HFFc6 (cell line): ENCODE measurements at regions not wholly inside any gene's neighbourhood (a gene's known extent, or its start where the extent isn't known, plus 50 kb on each side); places are given as distances from the start of the nearest gene placed in this dataset.

ENCODE experiments used
- DNase-seq: peaks from one replicate; pipeline ENCODE4 v3.0.0-alpha.2; 2018
- H3K27ac Mint-ChIP-seq: 2 replicates; pipeline ENCODE4 v1.8.0; 2020; ENCODE audit warnings: mild to moderate bottlenecking, mixed read lengths
- H3K27me3 Mint-ChIP-seq: 2 replicates; pipeline ENCODE4 v1.8.0; 2021; ENCODE audit warnings: mild to moderate bottlenecking, moderate library complexity, mixed read lengths; ENCODE audit not compliant: insufficient read depth
- H3K36me3 Mint-ChIP-seq: 2 replicates; pipeline ENCODE4 v1.8.0; 2021; ENCODE audit warnings: low read depth, mixed read lengths
- H3K4me1 Mint-ChIP-seq: 2 replicates; pipeline ENCODE4 v1.8.0; 2020; ENCODE audit warnings: low read depth, mixed read lengths
- H3K4me3 Mint-ChIP-seq: 2 replicates; pipeline ENCODE4 v1.8.0; 2020; ENCODE audit warnings: mild to moderate bottlenecking, moderate library complexity, mixed read lengths
- H3K9me3 Mint-ChIP-seq: 2 replicates; pipeline ENCODE4 v1.8.0; 2020; ENCODE audit warnings: mild to moderate bottlenecking, mixed read lengths
- TF ChIP-seq, protein P1 (sequence below): fragments of 200-600 bp; sonication (generic); IDR thresholded peaks from 2 replicates; pipeline ENCODE4 v1.5.0; 2021; ENCODE audit warnings: antibody characterized with exemption, mild to moderate bottlenecking

GRCh38 chr6:40642837-40643236 is 55.7 kb upstream of the LRFN2 start:
- no peaks in the 10 kb centered on the region for H3K9me3 Mint-ChIP-seq
- DNase-seq, result no peak
- TF ChIP-seq, protein P1, sequence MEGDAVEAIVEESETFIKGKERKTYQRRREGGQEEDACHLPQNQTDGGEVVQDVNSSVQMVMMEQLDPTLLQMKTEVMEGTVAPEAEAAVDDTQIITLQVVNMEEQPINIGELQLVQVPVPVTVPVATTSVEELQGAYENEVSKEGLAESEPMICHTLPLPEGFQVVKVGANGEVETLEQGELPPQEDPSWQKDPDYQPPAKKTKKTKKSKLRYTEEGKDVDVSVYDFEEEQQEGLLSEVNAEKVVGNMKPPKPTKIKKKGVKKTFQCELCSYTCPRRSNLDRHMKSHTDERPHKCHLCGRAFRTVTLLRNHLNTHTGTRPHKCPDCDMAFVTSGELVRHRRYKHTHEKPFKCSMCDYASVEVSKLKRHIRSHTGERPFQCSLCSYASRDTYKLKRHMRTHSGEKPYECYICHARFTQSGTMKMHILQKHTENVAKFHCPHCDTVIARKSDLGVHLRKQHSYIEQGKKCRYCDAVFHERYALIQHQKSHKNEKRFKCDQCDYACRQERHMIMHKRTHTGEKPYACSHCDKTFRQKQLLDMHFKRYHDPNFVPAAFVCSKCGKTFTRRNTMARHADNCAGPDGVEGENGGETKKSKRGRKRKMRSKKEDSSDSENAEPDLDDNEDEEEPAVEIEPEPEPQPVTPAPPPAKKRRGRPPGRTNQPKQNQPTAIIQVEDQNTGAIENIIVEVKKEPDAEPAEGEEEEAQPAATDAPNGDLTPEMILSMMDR, result no peak
- no peaks in the 10 kb centered on the region for H3K36me3 Mint-ChIP-seq
- H3K27ac Mint-ChIP-seq, result no peak overlapping the region
- H3K4me1 Mint-ChIP-seq, result no peaks in the 10 kb centered on the region
- H3K4me3 Mint-ChIP-seq, result no peak overlapping the region
- H3K27me3 Mint-ChIP-seq, result peaks cover 11% of the 10 kb centered on the region

- Mint-ChIP-seq H3K36me3 (no peaks in the 10 kb centered on the region), H3K27ac (no peak overlapping the region), H3K27me3 (peaks cover 14% of the 10 kb centered on the region), H3K4me3 (no peak overlapping the region), H3K9me3 (no peaks in the 10 kb centered on the region), H3K4me1 (no peaks in the 10 kb centered on the region)
- no peak for DNase-seq
- TF ChIP-seq, protein P1, result no peak
Observed at GRCh38 chr6:40642190-40642589, 55.0 kb upstream of the LRFN2 start.

GRCh38 chr6:40640599-40641227 is 53.5 kb upstream of the LRFN2 start:
- no peak overlapping the region for H3K27ac Mint-ChIP-seq
- TF ChIP-seq, protein P1, result no peak
- no peak overlapping the region for H3K4me3 Mint-ChIP-seq
- peaks cover 15% of the 10 kb centered on the region for H3K27me3 Mint-ChIP-seq
- no peaks in the 10 kb centered on the region for H3K4me1 Mint-ChIP-seq
- H3K9me3 Mint-ChIP-seq, result no peaks in the 10 kb centered on the region
- DNase-seq, result no peak
- H3K36me3 Mint-ChIP-seq, result no peaks in the 10 kb centered on the region
